ENCODE measurements at regions not wholly inside any gene's neighbourhood (a gene's known extent, or its start where the extent isn't known, plus 50 kb on each side); places are given as distances from the start of the nearest gene placed in this dataset.
"Not testable (repeated sequence)": the region's sequence is repeated elsewhere in the genome, so short reads cannot be mapped to it uniquely, and the experiment has no call there.

DNA sequence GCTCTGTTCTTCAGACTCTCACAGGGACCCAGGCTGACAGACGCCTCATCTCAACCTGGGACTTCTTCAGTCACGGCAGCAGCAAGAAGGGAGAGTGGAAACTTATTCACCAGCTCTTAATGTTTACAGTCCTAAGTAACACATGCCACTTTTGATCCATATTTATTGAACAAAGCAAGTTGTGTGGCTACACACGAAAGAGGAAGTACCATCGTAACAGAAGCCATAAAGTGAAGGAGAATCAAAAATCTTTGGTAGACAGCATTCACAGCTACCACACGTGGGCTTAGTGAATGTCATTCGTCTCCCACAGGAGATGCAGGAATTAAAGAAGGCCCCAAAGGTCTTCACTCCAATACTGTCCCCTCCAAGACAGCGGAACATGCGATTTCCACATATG is 582.6 kb downstream of the CETN3 start:
- DNase-seq, result no peak

DNA sequence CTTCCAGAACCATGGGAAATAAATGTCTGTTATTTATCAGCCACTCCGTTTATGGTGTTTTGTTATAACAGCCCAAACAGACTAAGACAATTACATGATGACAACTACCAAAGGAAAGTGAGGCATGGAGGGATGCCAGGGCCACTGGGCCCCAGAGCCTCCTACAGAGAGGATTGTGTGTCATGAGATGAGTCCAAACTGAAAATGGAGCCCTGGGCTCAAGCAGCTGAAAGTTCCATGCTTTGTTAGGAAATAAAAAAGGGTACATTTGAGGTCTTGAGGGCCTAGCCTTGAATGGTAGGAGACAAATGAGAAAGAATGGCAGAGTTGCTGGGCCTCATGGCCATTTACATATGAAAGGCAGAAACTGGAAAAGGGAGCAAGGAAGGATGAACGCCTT is 586.5 kb downstream of the CETN3 start:
- DNase-seq, result no peak

DNA sequence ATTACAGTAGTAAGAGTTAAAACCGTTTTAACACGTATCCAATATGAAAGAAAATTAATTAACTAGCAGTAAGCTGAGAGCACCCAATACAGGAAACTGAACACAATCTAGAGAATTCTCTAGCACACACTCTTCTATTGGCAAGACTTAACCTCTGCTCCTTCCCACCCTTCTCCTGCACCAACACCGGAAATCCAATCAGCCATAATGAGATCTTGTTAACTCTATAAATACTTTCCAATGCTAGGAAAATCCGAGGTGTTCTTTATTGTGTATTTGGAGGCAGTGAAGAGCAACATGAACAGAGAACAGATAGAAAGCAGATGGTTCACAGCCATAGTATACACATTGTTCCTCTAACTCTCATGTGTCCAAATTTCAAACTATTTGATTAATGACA is 591.7 kb downstream of the CETN3 start:
- no peak for DNase-seq

DNA sequence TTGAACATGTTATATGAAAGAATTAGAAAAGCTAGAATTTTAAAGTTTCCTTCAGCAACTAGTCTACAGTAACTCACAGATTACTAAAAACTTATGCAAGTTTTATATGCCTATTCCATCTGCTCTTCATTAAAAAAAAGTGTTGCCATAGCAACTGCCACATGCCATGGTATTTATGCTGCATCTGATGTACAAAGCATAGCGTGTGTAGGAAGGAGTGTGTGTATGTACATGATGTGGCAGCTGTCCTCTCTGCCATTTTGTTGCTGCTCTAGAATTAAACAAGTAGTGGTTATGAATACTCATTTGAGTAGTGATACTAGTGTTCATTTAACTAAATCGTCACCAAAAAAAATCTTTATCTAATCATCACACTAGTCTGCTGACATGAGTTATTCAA is 593.5 kb downstream of the CETN3 start:
- no peak for DNase-seq

DNA sequence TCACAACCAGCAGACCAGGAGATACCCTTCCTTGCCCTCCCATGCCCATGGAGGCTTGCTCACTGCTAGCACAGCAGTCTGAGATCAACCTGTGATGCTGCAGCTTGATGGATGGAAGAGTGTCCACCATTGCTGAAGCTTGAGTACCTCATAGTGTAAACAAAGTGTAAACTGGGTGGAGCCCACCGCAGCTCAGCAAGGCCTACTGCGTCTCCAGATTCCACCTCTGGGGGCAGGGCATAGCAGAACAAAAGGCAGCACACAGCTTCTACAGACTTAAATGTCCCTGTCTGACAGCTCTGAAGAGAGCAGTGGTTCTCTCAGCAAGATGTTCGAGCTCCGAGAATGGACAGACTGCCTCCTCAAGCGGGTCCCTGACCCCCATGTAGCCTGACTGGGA is 608.8 kb downstream of the CETN3 start:
- not testable (repeated sequence) for DNase-seq

DNA sequence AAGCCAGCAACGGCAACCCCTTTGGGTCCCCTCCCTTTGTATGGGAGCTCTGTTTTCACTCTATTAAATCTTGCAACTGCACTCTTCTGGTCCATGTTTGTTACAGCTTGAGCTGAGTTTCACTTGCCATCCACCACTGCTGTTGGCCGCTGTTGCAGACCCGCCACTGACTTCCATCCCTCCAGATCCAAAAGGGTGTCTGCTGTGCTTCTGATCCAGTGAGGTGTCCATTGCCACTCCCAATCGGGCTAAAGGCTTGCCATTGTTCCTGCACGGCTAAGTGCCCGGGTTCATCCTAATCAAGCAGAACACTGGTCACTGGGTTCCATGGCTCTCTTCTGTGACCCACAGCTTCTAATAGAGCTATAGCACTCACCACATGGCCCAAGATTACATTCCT is 615.1 kb downstream of the CETN3 start:
- DNase-seq, result not testable (repeated sequence)

DNA sequence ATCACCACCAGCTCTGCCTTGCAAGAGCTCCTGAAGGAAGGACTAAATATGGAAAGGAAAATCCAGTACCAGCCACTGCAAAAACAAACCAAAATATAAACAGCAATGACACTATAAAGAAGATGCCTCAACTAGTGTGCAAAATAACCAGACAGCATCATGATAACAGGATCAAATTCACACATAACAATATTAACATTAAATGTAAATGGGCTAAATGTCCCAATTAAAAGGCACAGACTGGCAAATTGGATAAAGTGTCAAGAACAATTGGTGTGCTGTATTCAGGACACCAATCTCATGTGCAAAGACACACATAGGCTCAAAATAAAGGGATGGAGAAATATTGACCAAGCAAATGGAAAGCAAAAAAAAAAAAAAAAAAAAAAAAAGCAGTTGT is 629.8 kb downstream of the CETN3 start:
- not testable (repeated sequence) for DNase-seq

DNA sequence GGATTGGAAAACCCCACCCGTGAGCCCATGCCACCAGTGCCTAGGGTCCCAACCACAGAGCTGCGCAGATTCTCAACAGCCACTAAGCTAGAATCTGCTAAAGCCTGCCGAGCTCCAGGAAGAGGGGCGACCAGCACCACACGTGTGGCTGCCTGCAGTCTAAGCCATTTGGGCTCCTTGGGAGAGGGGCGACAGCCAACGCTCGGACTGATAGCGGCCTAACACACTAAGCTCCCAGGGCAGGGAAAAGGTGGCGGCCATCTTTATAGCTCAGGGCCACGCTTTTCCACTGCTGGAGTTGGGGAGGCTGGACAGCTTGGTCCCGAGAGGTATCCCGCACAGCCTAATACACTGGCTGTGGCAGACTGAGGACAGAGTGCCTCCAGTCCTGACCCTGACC is 631.8 kb downstream of the CETN3 start:
- no peak for DNase-seq

DNA sequence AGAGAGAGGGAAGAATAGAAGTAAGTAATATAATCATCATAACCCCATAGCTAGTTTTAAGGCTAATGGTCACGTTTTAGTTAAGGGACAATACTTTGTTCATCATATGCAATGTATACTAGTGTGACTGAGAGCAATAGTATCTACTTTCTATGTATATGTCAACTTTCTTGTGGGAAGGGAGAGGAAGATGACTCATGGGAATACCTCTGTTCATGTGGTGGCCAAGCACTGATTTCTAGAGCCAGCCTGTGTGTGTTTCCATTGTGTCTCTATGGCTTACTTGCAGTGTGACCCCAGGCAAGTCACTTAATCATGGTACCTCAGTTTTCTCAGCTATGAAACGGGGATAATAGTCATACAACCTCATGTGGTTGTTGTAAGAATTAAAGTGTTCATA is 639.6 kb downstream of the CETN3 start:
- DNase-seq, result no peak

DNA sequence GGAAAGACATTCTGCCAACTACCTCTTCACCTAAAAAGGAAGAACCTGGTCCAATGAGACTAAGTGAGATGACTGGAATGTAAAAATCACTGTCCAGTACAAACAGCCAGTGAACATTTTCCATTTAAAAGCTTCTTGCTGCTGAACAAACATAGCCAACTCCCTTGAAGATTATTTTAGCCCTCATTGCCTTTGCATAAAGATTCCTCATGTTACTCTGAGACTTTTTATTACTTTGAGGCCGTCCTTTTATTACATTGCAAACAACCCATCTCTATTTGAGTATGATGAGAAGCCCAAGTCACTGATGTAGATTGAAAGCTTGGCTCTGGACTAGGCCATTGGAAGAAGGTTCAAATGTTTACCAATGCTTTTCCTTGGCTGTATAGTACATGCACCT is 649.8 kb downstream of the CETN3 start:
- no peak for DNase-seq

DNA sequence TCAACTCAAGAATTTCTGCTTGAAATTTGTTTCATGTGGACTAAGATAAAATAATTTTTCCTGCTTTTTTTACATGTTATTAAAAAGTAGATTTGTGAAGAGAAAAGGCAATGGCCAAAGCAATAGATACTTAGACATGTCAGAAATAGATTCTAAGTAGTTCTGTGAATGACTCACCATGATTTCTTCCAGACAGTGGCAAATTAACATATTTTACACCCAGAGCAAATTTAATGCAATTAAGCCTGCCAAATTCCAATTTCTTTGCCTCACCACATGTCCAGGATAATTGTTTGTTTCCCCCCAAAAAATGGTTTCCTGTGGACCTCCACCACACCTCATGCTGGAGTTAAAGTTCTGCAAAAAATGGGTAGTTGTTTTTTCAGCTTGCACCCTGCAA is 651.4 kb downstream of the CETN3 start:
- DNase-seq, result no peak

DNA sequence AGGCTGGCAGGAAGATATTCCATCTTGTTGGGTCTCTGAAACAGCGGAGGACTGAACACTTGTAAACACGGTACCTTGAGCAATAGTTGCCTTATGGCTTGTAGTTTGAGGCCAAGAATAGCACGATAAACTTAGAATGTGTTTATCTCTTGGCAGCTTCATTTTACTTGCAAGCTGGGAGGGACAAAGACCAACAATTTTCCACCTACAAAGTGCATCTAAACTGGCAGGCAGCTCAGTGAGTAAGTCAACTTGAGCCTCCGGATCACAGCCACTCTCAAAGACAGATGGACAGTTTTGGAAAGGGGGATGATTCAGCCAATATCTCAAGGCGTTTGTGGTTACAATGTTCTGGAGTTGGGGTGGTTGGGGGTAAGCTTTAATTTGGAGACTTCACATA is 652.6 kb downstream of the CETN3 start:
- DNase-seq, result no peak

DNA sequence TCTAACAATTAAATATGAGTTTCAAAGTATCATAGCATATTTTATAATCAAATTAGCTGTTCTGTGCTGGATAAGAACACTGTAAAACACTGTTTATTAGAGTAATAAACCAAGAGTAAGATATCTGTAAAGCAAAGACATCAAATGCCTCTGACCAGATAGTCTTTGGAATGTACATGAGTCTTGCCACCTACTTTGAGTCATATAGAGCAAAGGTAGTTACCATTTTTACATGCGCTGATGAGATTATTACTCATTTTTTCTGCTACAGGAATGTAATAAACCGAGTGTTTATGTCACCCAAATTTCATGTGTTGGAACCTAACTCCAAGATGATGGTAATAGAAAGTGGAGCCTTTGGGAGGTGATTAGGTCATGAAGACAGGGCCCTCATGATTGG is 654.5 kb downstream of the CETN3 start:
- no peak for DNase-seq

DNA sequence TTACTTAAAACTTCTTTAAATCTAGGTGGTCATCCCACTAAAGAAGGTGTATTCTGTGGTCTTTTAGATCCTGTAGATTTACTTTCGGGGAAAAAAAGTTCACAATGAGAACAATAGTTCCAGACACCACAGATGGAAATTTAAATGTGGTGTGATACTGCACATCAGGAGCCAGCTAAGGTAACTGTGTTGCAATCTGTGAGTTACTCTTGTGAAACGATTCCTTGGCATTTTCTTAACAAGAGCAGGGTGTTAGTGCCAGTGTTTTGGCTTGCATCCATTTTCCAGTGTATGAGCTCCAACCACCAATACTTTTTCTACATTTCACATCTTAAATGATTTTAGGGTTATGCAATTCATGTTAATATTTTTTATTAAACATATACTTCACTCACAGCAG is 674.5 kb downstream of the CETN3 start:
- no peak for DNase-seq

DNA sequence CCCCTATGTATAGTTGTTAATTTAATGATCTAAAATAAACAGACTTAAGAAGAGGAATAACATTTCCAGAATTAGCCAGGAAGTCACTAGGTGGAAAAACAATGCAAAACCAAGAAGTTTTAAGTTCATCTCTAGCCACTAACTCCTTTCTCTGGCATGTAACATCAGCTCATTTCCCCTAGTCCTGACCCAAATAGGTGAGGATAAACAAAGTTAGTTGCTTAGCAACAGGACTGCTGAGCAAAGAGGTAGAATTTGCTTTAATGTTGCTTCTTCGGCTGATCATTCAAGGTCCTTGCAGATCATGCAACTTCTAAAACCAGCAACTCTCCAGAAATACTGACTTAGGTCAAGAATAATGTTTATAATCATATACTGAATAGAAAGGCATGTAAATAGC is 675.8 kb downstream of the CETN3 start:
- DNase-seq, result no peak

DNA sequence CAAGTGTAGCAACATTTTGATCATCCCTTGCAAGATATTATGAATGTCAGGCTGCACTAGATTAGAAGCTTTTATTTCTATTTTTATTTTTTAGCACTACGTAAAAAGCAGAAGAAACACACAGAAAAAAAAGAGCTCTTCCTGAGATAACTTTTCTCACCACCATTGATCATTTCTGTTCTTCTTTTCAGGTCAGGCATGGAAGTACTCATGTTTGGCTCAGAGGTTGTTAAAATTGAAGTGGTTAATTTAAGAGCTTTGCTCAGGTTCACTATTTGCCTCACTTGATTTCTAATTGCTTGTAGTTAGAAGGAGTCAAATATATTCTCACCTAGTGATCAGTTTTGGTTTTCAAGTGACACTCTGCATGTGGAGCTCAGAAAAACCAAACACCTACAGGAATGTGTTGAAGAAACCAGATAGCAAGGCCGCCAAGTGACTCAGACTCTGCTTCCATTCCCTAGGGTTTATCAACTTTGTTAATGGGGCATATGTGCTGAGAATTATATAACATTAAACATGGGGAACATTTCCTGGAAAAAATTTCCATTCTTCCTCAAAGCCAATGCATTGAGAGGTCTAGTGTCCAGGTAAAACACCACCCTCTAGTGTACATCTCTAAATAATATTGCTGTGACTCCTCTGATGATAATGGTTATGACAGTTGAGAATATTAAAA is 679.8 kb downstream of the CETN3 start:
- no peak for DNase-seq

DNA sequence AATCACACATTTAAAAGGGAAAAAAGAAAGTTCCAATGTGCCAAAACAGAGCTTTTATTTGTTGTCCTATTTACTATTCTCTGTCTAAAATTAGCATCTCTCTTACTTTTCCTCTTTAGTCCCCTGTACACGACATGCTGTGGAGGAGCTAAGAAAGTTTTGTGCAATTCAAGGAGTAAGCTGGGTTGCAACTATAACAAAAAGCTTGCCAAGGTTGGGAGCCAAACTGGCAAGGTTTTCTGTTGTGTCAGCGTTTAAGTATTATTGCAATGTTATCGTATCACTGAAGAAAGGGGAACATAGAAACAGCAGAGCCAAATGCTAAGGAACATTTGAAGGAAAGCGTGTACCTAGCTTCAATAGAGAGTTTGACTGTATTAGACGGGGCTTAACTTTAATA is 680.8 kb downstream of the CETN3 start:
- DNase-seq, result no peak

DNA sequence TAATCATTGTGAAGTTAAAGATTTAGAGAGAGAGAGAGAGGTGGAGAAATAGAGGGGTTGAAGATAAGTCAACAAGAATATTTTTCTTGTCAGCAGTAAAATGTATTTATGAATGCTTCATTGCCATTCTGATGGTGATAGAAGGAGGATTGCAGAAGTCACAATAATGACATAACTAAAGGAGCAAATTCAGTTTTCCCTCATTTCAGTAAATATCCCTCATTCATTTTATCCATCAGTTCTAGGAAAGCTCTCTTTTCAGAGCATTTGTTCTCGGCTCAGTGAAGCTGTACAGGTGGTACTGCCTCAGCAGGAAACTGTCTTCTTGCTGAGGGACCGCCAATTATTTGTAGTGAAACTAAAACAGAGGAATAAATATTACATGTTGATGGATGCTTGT is 681.4 kb downstream of the CETN3 start:
- DNase-seq, result no peak

DNA sequence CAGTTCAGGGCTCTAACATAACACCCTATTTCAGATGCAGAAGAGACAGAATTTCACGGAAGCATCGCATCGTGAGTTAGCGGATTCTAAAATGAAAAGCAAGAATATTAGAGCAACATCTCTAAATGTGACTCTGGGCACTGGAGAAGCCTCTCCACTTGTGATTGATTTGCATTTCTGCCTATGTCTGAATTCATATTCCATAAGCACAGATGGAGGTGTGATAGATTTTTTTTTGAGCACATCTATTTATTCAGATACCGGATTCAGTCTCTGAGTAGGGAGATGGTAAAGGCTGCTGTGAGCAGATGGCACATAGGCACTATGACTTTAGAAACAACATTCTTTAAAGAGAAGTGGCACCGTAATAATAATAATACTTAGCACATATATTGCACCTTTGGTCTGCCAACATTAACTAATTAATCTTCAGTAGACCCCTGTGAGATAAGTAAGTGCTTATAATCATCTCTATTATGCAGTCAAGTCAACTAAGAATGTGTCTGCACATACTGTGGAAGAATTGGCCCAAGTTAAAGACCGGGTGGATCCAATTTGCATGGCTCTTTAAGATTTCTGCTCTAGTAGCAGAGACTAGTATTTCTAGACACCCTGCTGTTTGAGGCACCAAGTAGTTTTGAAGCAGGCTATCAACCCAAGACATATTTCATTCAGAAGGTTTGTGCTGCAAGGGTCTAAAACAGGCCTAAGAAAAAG is 685.0 kb downstream of the CETN3 start:
- no peak for DNase-seq

DNA sequence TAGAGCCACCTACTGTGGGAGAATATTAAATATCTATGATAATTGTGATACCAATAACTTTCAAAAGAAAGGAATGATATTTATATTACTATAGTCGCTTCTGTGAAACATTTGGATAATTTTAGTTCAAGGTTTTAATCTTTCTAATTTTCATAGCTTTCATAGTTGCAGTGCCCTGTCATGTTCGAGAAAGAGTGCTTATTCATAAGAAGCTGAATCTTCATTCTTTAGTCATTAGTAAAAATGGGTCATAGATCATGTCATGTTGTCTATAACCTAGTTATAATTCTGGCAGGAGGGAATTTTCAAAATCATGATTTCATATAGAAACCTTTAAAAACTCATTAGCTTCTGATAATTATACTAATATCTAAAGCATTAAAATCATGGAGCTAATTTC is 685.6 kb downstream of the CETN3 start:
- DNase-seq, result no peak

DNA sequence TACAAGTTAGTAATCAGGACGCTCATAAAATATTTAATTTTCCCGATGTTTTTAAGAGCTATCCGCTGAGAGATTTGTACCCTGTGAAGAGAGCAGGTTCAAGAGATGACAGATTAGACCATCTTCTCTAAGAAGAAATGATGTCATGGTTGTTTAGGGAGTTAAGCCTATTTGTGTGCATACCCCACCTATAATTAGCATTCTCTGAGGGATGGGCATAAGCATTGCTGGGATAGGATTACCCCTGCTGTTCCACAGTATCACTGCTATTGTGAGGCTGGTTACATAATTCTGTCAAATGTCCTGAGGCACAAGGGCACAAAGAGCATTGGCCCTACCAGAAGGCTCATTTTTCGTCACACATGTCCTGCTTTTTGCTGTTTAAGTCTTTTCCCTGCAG is 687.0 kb downstream of the CETN3 start:
- no peak for DNase-seq

DNA sequence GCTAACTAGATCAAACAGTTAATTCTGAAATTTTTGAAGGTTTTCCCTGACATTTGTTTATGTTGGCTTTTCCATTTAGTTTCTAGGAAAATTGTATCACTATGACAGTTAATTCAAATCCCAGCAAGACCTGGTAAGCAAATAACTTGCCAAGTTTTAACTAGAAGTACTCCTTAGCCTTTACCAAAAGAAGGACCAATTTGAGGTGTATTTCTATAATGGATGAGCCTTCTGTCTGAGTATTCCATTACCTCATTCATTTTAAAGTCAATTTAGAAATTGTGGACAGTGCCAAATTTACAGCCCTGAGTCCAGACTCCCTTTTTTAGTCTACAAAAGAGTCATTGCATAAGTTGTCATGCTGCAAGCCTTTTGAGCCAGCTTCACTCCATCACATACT is 687.6 kb downstream of the CETN3 start:
- no peak for DNase-seq

DNA sequence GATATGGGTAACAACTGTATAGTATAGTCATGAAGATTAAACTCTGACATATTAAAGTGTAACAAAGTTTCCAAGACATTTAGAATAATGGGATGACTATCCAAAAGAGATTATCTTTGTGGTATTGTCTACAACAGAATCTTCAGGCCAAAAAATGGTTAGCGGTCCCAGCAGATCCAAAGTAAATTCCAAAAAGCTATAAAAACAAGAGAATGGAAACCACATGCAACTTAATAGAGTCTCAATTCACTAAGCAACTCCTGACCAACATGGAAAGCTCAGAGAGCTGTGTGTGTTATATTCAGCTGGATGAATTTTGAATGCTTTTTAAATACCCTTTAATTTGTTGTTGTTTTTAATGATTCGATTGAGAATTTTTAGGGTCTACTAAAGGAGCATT is 688.2 kb downstream of the CETN3 start:
- DNase-seq, result no peak

DNA sequence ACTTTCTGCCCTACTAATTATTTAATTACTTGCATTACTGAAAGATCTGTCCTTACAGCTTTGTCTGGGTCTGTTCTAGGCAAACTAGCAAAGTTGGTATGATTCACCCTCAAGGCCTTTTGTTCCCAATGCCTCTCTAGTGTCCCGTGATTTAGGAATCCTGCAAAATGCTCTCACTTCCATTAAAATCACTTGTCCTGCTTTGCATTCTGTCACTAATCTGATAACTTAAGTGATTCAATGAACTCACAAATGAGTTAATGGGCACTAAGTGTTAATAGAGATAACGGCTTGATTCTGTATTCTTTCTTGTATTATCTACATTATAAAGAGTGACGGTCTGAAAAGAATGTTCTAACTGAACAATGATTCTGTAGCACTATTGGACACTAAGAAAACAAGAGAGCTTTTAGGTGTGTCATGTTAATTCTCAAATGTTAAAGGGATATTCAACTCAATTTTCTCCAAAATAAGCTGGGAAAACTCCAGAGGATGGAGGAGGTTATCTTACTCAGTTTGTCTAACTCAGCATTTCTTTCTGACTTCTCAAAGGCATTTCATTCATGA is 697.3 kb downstream of the CETN3 start:
- DNase-seq, result no peak

DNA sequence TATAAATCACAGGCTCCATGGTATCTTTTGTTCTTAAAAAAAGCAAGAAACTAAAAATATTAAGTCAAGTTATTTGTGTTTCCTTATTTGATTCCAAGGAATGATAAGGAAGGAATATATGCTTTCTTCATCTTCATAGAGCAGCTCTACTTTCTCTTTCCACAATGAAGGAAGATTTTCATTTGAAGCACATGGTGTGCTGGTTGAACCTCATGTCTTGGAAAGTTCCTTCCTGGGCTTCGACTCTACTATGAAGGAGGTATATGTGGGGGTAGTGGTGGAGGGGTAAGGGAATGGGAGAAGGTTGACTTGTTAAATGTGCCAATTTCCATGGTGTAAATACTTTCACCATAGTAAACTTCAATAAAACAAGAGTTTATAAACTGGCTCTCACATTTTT is 698.0 kb downstream of the CETN3 start:
- DNase-seq, result no peak
